Gastrocnemius medialis (tissue), 4 donors: ENCODE measurements at regions not wholly inside any gene's neighbourhood (a gene's known extent, or its start where the extent isn't known, plus 50 kb on each side); places are given as distances from the start of the nearest gene placed in this dataset.

Source experiments
- CTCF ChIP-seq, 5 experiments: fragments of 450-650 bp in 3 of 5; fragments of 200-600 bp in 2 of 5; sonication (generic) in 2 of 5; IDR thresholded peaks in 4 of 5; conservative IDR thresholded peaks in 1 of 5; 1 replicate in 4 of 5; 2 replicates in 1 of 5; pipeline ENCODE4 v1.5.1; 2016 to 2019; ENCODE audit warnings: antibody characterized with exemption in 5 of 5, mild to moderate bottlenecking in 3 of 5, moderate library complexity in 3 of 5
- POLR2A ChIP-seq, 2 donors: fragments of 450-650 bp; IDR thresholded peaks; one replicate each; pipeline ENCODE4 v1.6.1; 2017; ENCODE audit warnings: antibody characterized with exemption in 2 of 2, mild to moderate bottlenecking in 2 of 2, moderate library complexity in 2 of 2

DNA sequence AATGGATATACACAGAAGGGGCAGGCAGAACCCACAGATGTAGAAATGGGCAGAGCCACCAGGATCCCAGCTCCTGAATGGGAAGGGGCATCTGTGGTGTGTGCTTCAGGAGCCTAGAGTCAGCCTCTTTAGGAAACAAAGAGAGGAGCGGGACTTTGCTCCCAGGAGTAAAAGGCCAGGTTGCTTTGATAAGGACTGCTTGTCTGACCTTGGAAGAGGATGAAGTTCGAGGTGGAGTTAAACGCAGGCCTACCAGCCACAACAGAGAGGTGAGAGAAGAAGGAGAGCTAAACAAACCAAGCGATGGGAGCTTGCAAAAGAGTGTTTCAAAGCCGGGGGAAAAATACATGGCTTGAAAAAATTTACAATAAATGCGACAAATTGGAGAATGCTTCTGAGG, 49.9 kb upstream of the TMPRSS2 start:
- TF ChIP-seq CTCF (IDR thresholded peaks at IDR 0.05 in 4 of 5, conservative IDR thresholded peaks at IDR 0.05 in 1 of 5) (no peak), POLR2A (IDR thresholded peaks at IDR 0.05) (no peak)
